ENCODE measurements at regions not wholly inside any gene's neighbourhood (a gene's known extent, or its start where the extent isn't known, plus 50 kb on each side); places are given as distances from the start of the nearest gene placed in this dataset.

DNA sequence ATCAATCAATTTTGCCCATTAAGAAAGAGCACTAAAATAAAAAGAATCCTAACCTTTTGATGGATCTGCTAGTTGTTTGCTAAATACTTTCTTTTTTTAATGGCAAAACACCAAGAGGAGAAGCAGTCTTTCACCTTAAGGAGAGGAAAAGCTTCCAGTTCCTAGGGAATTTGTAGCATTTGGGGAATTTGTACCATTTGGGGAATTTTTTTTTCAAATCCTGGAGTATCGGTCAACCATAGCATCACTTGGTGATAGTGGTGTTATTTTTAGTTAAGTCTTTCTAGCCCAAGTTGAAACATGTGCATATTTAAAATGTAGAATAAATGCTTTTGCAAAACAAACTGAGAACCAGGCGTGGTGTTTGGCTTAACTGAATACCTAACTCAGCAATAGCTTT is 117.5 kb upstream of the SEMA6D start:
- no peak overlapping the region for H3K4me3 ChIP-seq (ENCODE audit: low read length)
- TF ChIP-seq, protein P1, sequence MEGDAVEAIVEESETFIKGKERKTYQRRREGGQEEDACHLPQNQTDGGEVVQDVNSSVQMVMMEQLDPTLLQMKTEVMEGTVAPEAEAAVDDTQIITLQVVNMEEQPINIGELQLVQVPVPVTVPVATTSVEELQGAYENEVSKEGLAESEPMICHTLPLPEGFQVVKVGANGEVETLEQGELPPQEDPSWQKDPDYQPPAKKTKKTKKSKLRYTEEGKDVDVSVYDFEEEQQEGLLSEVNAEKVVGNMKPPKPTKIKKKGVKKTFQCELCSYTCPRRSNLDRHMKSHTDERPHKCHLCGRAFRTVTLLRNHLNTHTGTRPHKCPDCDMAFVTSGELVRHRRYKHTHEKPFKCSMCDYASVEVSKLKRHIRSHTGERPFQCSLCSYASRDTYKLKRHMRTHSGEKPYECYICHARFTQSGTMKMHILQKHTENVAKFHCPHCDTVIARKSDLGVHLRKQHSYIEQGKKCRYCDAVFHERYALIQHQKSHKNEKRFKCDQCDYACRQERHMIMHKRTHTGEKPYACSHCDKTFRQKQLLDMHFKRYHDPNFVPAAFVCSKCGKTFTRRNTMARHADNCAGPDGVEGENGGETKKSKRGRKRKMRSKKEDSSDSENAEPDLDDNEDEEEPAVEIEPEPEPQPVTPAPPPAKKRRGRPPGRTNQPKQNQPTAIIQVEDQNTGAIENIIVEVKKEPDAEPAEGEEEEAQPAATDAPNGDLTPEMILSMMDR (conservative IDR thresholded peaks at IDR 0.05; ENCODE audit: low read length): no peak
- no peak for DNase-seq (ENCODE audit: low read depth)

DNA sequence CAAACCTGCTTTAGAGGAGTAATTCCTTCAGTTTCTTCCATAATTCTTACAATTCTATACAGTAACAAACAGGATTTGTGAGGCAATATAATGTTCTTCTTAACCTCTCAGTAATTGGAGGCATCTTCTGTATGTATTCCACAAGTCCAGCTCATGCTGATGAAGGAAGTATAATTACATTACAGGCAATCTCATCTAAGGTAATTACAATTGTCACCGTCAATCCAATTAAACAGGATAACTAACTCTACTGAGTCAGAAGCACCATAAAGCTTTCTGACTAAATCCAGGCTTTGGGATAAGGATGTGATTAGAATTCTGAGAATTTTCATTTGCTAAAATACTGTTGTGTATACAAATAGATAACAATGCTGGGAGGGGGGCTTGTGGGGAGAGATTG is 115.2 kb upstream of the SEMA6D start:
- no peak for DNase-seq (ENCODE audit: low read depth)
- TF ChIP-seq, protein P1 (conservative IDR thresholded peaks at IDR 0.05; ENCODE audit: low read length): no peak
- H3K4me3 ChIP-seq (ENCODE audit: low read length): no peak overlapping the region

DNA sequence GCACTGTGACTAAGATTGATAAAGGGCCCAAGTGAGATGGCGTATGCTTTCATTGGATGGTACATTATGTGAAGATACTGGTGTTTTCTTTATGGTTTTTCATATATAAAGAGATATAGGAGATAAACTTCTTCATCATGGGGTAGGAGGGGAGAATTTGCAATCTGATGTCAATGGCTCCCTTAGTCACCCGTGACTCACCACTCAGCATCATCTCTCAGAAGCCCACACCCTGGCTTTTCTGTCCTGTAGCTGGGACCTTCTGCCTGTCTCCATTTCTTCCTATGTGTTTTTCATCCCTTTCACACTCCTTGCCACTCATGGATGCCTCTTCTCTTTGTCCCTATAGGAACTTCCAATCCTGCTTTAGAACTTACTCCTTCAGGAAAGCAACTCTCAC is 114.3 kb upstream of the SEMA6D start:
- no peak for DNase-seq (ENCODE audit: low read depth)
- no peak overlapping the region for H3K4me3 ChIP-seq (ENCODE audit: low read length)
- TF ChIP-seq, protein P1 (conservative IDR thresholded peaks at IDR 0.05; ENCODE audit: low read length): no peak

DNA sequence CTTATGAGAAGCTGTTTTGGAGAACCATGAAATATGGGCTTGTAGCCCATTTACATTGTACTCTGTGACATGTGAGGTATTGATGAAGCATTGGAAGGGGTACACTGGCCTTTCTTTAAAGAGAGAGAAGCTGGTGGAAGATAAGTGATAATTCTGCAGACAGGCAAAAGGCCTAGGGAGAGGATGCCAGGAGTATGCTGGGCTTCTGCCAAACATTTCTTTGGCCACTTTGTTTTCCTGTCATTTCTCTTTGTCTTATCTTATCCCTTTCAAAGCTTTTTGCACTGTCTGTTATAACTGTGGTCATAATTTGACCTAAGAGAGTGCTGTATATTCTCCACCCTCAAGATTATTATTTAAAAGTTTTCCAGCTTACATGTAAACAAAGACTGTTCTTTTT is 109.6 kb upstream of the SEMA6D start:
- TF ChIP-seq, protein P1 (conservative IDR thresholded peaks at IDR 0.05; ENCODE audit: low read length): no peak
- DNase-seq (ENCODE audit: low read depth): no peak
- H3K4me3 ChIP-seq (ENCODE audit: low read length): no peak overlapping the region

DNA sequence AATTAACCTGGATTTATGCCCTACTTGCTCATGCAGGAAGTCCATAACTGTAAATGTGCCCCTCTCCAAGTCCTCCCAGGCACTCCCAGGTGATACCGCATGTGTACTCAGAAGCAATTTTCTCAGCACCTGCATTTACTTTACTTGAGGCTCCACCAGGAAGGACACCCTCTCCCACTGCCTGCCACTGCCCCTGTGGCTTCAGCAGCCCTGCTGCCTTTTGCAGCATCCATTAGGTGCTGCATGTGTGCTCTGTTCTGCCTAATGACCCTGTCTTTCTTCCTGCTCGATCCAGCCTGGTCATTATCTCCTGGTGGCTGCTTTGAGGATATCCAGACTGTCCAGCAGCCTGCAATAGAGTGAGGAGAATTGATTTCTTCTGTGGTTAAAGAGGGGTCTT is 107.6 kb upstream of the SEMA6D start:
- DNase-seq (ENCODE audit: low read depth): no peak
- H3K4me3 ChIP-seq (ENCODE audit: low read length): no peak overlapping the region
- TF ChIP-seq, protein P1 (conservative IDR thresholded peaks at IDR 0.05; ENCODE audit: low read length): no peak

DNA sequence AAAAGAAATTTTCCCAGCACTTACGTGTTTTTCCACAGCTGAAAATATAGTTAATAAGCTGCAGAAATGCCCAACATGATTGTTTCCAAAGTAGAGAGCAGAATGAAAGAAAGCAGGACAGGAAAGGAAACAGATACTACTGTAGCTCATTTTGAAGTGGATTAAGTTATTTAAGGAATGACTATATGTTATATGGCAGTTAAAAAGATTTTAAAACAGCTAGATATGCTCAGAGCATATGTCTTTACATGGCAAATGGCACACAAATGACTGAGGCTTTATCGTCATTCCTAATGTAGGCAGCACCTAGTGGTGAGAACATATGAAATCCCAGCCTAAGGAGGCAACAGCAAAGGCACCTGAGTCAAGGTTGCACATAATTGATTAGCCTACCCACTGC is 106.6 kb upstream of the SEMA6D start:
- DNase-seq (ENCODE audit: low read depth): no peak
- no peak overlapping the region for H3K4me3 ChIP-seq (ENCODE audit: low read length)
- TF ChIP-seq, protein P1 (conservative IDR thresholded peaks at IDR 0.05; ENCODE audit: low read length): no peak

DNA sequence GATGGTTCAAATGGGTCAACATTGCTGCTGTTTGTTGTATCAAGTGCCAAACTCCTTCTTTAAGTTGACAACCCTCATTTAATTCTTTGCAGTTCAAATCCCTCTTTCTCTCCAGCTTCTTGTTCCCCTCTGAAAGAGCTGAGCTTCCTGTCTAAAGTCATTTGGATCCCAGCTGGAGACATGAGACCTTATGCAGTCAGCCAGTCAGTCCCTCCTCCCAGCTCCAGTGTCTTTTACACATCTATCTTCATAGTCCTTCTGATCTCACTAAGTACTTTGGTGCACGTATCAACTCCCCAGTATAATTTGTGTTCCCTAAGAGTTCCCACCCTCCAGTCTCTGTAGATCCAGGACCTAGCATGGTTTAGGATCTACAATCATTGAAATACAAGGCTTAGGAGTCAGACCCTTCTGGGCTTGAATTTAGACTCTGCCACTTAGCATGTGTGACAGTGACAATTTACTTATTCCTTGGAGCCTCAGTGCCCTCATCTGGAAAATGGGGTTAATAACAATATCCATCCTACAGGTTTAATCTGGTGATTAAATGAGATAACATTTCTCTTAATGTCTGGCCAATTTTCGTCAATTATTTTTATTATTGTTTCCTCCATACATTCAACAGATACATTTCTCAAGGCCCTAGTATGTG is 102.8 kb upstream of the SEMA6D start:
- no peak for DNase-seq (ENCODE audit: low read depth)
- H3K4me3 ChIP-seq (ENCODE audit: low read length): no peak overlapping the region
- TF ChIP-seq, protein P1 (conservative IDR thresholded peaks at IDR 0.05; ENCODE audit: low read length): no peak
